ENCODE measurements at regions not wholly inside any gene's neighbourhood (a gene's known extent, or its start where the extent isn't known, plus 50 kb on each side); places are given as distances from the start of the nearest gene placed in this dataset.

DNA sequence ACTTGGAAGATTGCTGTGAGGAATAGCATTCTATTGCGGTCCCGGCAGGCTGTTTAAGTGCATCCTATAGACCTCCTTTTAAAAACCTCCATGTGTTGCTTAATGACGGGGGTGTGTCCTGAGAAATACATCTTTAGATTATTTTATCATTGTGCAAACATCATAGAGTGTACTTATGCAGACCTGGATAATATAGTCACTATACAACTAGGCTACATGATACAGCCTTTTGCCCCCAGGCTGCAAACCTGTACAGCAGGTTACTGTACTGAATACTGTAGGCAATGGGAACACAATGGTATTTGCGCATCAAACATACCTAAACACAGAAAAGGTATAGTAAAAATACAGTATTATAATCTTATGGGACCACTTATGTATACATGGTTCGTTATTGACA, 175.6 kb downstream of the RNF144B start:
- intact Hi-C loops (cut with micrococcal nuclease) = no loop called here

DNA sequence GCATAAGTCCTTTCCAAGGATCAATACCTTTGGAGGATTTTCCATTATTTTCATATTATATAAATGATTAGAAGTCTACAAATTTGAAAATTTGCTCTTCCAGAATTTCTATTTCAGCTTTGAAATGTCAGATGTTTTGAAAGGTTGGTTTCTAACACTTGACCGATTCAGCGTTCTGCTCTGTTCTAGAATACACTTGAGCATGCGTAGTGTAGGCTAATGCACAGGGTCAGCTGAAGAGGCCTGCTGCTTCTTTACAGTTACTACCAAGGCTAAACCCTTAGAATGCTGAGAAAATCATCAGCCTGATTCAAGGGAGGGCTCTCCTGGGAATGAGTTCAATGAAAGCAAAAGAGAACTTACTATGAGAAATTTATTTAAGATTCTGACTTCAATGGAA, 177.6 kb downstream of the RNF144B start:
- CTCF ChIA-PET = no interaction called here

More for the DNA sequence above, 175.6 kb downstream of the RNF144B start:
- CTCF ChIA-PET = no interaction called here
- Mint-ChIP-seq H3K27me3 (ENCODE audit: insufficient read depth, unreplicated experiment) (peaks cover 70% of the 10 kb centered on the region), H3K4me3 (ENCODE audit: unreplicated experiment) (no peak overlapping the region), H3K36me3 (ENCODE audit: insufficient read depth, unreplicated experiment) (no peaks in the 10 kb centered on the region), H3K27ac (ENCODE audit: low read depth, unreplicated experiment) (no peak overlapping the region), H3K9me3 (ENCODE audit: unreplicated experiment) (no peaks in the 10 kb centered on the region), H3K4me1 (ENCODE audit: insufficient read depth, unreplicated experiment) (no peaks in the 10 kb centered on the region)
- POLR2A ChIA-PET = no interaction called here
- TF ChIP-seq, protein P1, sequence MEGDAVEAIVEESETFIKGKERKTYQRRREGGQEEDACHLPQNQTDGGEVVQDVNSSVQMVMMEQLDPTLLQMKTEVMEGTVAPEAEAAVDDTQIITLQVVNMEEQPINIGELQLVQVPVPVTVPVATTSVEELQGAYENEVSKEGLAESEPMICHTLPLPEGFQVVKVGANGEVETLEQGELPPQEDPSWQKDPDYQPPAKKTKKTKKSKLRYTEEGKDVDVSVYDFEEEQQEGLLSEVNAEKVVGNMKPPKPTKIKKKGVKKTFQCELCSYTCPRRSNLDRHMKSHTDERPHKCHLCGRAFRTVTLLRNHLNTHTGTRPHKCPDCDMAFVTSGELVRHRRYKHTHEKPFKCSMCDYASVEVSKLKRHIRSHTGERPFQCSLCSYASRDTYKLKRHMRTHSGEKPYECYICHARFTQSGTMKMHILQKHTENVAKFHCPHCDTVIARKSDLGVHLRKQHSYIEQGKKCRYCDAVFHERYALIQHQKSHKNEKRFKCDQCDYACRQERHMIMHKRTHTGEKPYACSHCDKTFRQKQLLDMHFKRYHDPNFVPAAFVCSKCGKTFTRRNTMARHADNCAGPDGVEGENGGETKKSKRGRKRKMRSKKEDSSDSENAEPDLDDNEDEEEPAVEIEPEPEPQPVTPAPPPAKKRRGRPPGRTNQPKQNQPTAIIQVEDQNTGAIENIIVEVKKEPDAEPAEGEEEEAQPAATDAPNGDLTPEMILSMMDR (IDR thresholded peaks at IDR 0.05; ENCODE audit: unreplicated experiment) = no peak
- DNase-seq (ENCODE audit: unreplicated experiment) = no peak
- BruUV-seq (replicated peaks) = no TSS peak

DNA sequence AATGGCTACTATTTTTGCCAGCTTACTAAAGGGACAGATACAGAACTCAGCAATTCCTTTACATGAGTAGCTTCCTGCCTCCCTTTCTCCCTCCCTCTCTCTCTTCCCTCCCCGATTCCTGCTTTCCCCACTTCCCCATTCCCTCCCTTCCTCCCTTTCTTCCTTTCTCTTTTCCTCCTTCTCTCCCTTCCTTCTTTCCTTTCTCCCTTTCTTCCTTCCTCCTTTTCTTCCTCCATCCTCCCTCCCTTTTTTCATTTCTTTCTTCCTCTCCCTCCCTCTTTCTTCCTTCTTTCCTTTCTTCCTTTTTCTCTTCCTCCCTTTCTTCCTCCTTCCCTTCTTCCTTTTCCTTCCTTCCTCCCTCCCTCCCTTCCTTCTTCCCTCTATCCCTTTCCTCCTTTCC, 178.1 kb downstream of the RNF144B start:
- H3K9me3 Mint-ChIP-seq (ENCODE audit: unreplicated experiment) = no peaks in the 10 kb centered on the region
- BruUV-seq (replicated peaks) = no TSS peak

More for the DNA sequence above, 177.6 kb downstream of the RNF144B start:
- TF ChIP-seq, protein P1 (IDR thresholded peaks at IDR 0.05; ENCODE audit: unreplicated experiment) = no peak
- Mint-ChIP-seq H3K36me3 (ENCODE audit: insufficient read depth, unreplicated experiment) (no peaks in the 10 kb centered on the region), H3K4me1 (ENCODE audit: insufficient read depth, unreplicated experiment) (no peaks in the 10 kb centered on the region), H3K9me3 (ENCODE audit: unreplicated experiment) (no peaks in the 10 kb centered on the region), H3K27me3 (ENCODE audit: insufficient read depth, unreplicated experiment) (peaks cover 75% of the 10 kb centered on the region), H3K4me3 (ENCODE audit: unreplicated experiment) (no peak overlapping the region), H3K27ac (ENCODE audit: low read depth, unreplicated experiment) (no peak overlapping the region)
- BruUV-seq (replicated peaks) = no TSS peak
- POLR2A ChIA-PET = interaction anchor here (0.6 kb wide), 1 partner anchor 560 kb away, joined by 4 read pairs; no protein-coding TSS in a partner anchor
- no peak for DNase-seq (ENCODE audit: unreplicated experiment)
- intact Hi-C loops (cut with micrococcal nuclease) = no loop called here

DNA sequence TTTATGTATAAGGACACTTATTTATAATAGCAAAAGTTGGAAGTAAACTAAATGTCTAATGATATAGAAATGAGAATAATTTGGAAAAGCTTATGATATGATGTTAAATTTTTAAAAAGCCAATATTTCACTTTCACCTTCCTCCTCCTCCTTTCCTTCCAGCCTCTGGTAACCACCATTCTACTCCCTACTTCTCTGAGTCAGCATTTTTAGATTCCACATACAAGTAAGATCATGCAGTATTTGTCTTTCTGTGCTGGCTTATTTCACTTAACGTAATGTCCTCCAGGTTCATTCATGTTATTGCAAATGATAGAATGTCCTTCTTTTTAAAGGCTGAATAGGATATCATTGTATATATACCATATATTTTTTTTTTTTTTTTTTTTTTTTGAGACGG, 180.2 kb downstream of the RNF144B start:
- CTCF ChIA-PET = no interaction called here
- POLR2A ChIA-PET = no interaction called here
- Mint-ChIP-seq H3K36me3 (ENCODE audit: insufficient read depth, unreplicated experiment) (no peaks in the 10 kb centered on the region), H3K4me3 (ENCODE audit: unreplicated experiment) (no peak overlapping the region), H3K4me1 (ENCODE audit: insufficient read depth, unreplicated experiment) (no peaks in the 10 kb centered on the region), H3K9me3 (ENCODE audit: unreplicated experiment) (no peaks in the 10 kb centered on the region), H3K27me3 (ENCODE audit: insufficient read depth, unreplicated experiment) (peaks cover 76% of the 10 kb centered on the region), H3K27ac (ENCODE audit: low read depth, unreplicated experiment) (no peak overlapping the region)
- TF ChIP-seq, protein P1 (IDR thresholded peaks at IDR 0.05; ENCODE audit: unreplicated experiment) = no peak
- BruUV-seq (replicated peaks) = no TSS peak
- intact Hi-C loops (cut with micrococcal nuclease) = no loop called here
- no peak for DNase-seq (ENCODE audit: unreplicated experiment)

More for the DNA sequence above, 178.1 kb downstream of the RNF144B start:
- H3K4me3 Mint-ChIP-seq (ENCODE audit: unreplicated experiment) = no peak overlapping the region
- ChIA-PET CTCF (no interaction called here), POLR2A (interaction anchor here (0.6 kb wide), 1 partner anchor 560 kb away, joined by 4 read pairs; no protein-coding TSS in a partner anchor)
- H3K36me3 Mint-ChIP-seq (ENCODE audit: insufficient read depth, unreplicated experiment) = no peaks in the 10 kb centered on the region
- H3K27me3 Mint-ChIP-seq (ENCODE audit: insufficient read depth, unreplicated experiment) = peaks cover 79% of the 10 kb centered on the region
- intact Hi-C loops (cut with micrococcal nuclease) = no loop called here
- H3K4me1 Mint-ChIP-seq (ENCODE audit: insufficient read depth, unreplicated experiment) = no peaks in the 10 kb centered on the region
- TF ChIP-seq, protein P1 (IDR thresholded peaks at IDR 0.05; ENCODE audit: unreplicated experiment) = no peak
- no peak for DNase-seq (ENCODE audit: unreplicated experiment)
- H3K27ac Mint-ChIP-seq (ENCODE audit: low read depth, unreplicated experiment) = no peak overlapping the region

Data from MCF 10A (cell line).